Prostate gland (tissue), 2 donors: ENCODE measurements at regions not wholly inside any gene's neighbourhood (a gene's known extent, or its start where the extent isn't known, plus 50 kb on each side); places are given as distances from the start of the nearest gene placed in this dataset.

Experiments
- POLR2A ChIP-seq: fragments of 450-650 bp; IDR thresholded peaks from one replicate; pipeline ENCODE4 v1.6.1; 2016; ENCODE audit warnings: antibody characterized with exemption, mild to moderate bottlenecking
- POLR2AphosphoS5 ChIP-seq: sonication (generic); formaldehyde crosslinking; IDR thresholded peaks from one replicate; pipeline ENCODE4 v1.6.1; 2017; ENCODE audit warnings: antibody characterized with exemption
- TF ChIP-seq, protein P1 (sequence below), 4 experiments: fragments of 200-600 bp in 2 of 4; fragments of 450-650 bp in 2 of 4; sonication (generic) in 2 of 4; IDR thresholded peaks; 1 replicate in 3 of 4; 2 replicates in 1 of 4; pipeline ENCODE4 v1.5.1; 2016 to 2019; ENCODE audit warnings: antibody characterized with exemption in 4 of 4, mild to moderate bottlenecking in 2 of 4, moderate library complexity in 2 of 4

GRCh38 chr4:27916452-27917184, 1056.0 kb downstream of the STIM2 start:
- TF ChIP-seq POLR2AphosphoS5 (no peak), POLR2A (no peak)
- TF ChIP-seq, protein P1, sequence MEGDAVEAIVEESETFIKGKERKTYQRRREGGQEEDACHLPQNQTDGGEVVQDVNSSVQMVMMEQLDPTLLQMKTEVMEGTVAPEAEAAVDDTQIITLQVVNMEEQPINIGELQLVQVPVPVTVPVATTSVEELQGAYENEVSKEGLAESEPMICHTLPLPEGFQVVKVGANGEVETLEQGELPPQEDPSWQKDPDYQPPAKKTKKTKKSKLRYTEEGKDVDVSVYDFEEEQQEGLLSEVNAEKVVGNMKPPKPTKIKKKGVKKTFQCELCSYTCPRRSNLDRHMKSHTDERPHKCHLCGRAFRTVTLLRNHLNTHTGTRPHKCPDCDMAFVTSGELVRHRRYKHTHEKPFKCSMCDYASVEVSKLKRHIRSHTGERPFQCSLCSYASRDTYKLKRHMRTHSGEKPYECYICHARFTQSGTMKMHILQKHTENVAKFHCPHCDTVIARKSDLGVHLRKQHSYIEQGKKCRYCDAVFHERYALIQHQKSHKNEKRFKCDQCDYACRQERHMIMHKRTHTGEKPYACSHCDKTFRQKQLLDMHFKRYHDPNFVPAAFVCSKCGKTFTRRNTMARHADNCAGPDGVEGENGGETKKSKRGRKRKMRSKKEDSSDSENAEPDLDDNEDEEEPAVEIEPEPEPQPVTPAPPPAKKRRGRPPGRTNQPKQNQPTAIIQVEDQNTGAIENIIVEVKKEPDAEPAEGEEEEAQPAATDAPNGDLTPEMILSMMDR (IDR thresholded peaks at IDR 0.05): no peak
